Natural killer cell treated with Interleukin-12 subunit alpha and Interleukin-12 subunit beta and Interleukin-15 and Interleukin-18, amount 100 ng/mL, for 72 hours (primary cell): ENCODE measurements at regions not wholly inside any gene's neighbourhood (a gene's known extent, or its start where the extent isn't known, plus 50 kb on each side); places are given as distances from the start of the nearest gene placed in this dataset.
"Not testable (repeated sequence)": the region's sequence is repeated elsewhere in the genome, so short reads cannot be mapped to it uniquely, and the experiment has no call there.

Source experiments
- ATAC-seq, 2 donors: fragments of 150-1000 bp; cut with Tn5 transposase in 1 of 2; sonication (Bioruptor Pico), chemical (Tn5 transposase) in 1 of 2; 2 replicates each; pipeline ENCODE4 v1.10.0; 2021
- DNase-seq: peaks from one replicate; pipeline ENCODE4 v3.0.0; 2022; ENCODE audit warnings: low spot score
- H3K27ac Mint-ChIP-seq, 2 donors: 1 replicate in 1 of 2; 2 replicates in 1 of 2; pipeline ENCODE4 v1.8.0; 2022; ENCODE audit warnings: mixed read lengths in 2 of 2, mild to moderate bottlenecking in 1 of 2, moderate library complexity in 1 of 2
- H3K27me3 Mint-ChIP-seq, 2 donors: 1 replicate in 1 of 2; 2 replicates in 1 of 2; pipeline ENCODE4 v1.8.0; 2022; ENCODE audit warnings: mixed read lengths in 2 of 2
- H3K36me3 Mint-ChIP-seq: one replicate; pipeline ENCODE4 v1.8.0; 2022; ENCODE audit warnings: mixed read lengths
- H3K4me1 Mint-ChIP-seq, 2 donors: 1 replicate in 1 of 2; 2 replicates in 1 of 2; pipeline ENCODE4 v1.8.0; 2022; ENCODE audit warnings: low read depth in 2 of 2, mixed read lengths in 2 of 2, mild to moderate bottlenecking in 1 of 2
- H3K4me3 Mint-ChIP-seq: one replicate; pipeline ENCODE4 v1.8.0; 2022; ENCODE audit warnings: mixed read lengths
- H3K9me3 Mint-ChIP-seq: 2 replicates; pipeline ENCODE4 v1.8.0; 2022; ENCODE audit warnings: mixed read lengths

- no peak overlapping the region for H3K27ac Mint-ChIP-seq
- no peaks in the 10 kb centered on the region for H3K27me3 Mint-ChIP-seq
- peaks cover 12% of the 10 kb centered on the region for H3K9me3 Mint-ChIP-seq
- no peaks in the 10 kb centered on the region for H3K4me1 Mint-ChIP-seq
- no peak for ATAC-seq
- H3K4me3 Mint-ChIP-seq = no peak overlapping the region
- no peak for DNase-seq
- H3K36me3 Mint-ChIP-seq = no peaks in the 10 kb centered on the region
Observed at GRCh38 chr4:59647011-59647410, 1553.1 kb upstream of the ADGRL3 start.

GRCh38 chr4:59647500-59647899 is 1552.6 kb upstream of the ADGRL3 start:
- Mint-ChIP-seq H3K9me3 (peaks cover 9% of the 10 kb centered on the region), H3K4me1 (no peaks in the 10 kb centered on the region), H3K27ac (no peak overlapping the region), H3K27me3 (no peaks in the 10 kb centered on the region), H3K4me3 (no peak overlapping the region), H3K36me3 (no peaks in the 10 kb centered on the region)
- ATAC-seq (no peak), DNase-seq (no peak)

- Mint-ChIP-seq H3K9me3 (peaks cover 6% of the 10 kb centered on the region), H3K4me3 (no peak overlapping the region), H3K27ac (no peak overlapping the region), H3K4me1 (no peaks in the 10 kb centered on the region), H3K27me3 (no peaks in the 10 kb centered on the region), H3K36me3 (peaks cover 4% of the 10 kb centered on the region)
- no peak for DNase-seq
- no peak for ATAC-seq
Observed at GRCh38 chr4:59650861-59651260, 1549.3 kb upstream of the ADGRL3 start.

GRCh38 chr4:59655996-59656395 is 1544.1 kb upstream of the ADGRL3 start:
- no peak for DNase-seq
- Mint-ChIP-seq H3K4me1 (no peaks in the 10 kb centered on the region), H3K4me3 (no peak overlapping the region), H3K27me3 (no peaks in the 10 kb centered on the region), H3K9me3 (peaks cover 28% of the 10 kb centered on the region), H3K27ac (no peak overlapping the region), H3K36me3 (peaks cover 22% of the 10 kb centered on the region)
- ATAC-seq = no peak

- Mint-ChIP-seq H3K4me1 (no peaks in the 10 kb centered on the region), H3K27ac (no peak overlapping the region), H3K4me3 (no peak overlapping the region), H3K36me3 (peaks cover 4% of the 10 kb centered on the region), H3K9me3 (peaks cover 17% of the 10 kb centered on the region), H3K27me3 (no peaks in the 10 kb centered on the region)
- DNase-seq = no peak
- ATAC-seq = no peak
Observed at GRCh38 chr4:59664771-59665170, 1535.4 kb upstream of the ADGRL3 start.

GRCh38 chr4:59666645-59667044 is 1533.5 kb upstream of the ADGRL3 start:
- Mint-ChIP-seq H3K4me1 (no peaks in the 10 kb centered on the region), H3K36me3 (peaks cover 4% of the 10 kb centered on the region), H3K9me3 (peaks cover 8% of the 10 kb centered on the region), H3K27ac (no peak overlapping the region), H3K27me3 (no peaks in the 10 kb centered on the region), H3K4me3 (no peak overlapping the region)
- DNase-seq = no peak
- ATAC-seq = no peak

- ATAC-seq (no peak), DNase-seq (no peak)
- H3K27me3 Mint-ChIP-seq = no peaks in the 10 kb centered on the region
- H3K27ac Mint-ChIP-seq = no peak overlapping the region
- H3K4me1 Mint-ChIP-seq = no peaks in the 10 kb centered on the region
- peaks cover 10% of the 10 kb centered on the region for H3K9me3 Mint-ChIP-seq
- H3K4me3 Mint-ChIP-seq = no peak overlapping the region
- peaks cover 4% of the 10 kb centered on the region for H3K36me3 Mint-ChIP-seq
Observed at GRCh38 chr4:59671037-59671436, 1529.1 kb upstream of the ADGRL3 start.

GRCh38 chr4:59676389-59676788 is 1523.7 kb upstream of the ADGRL3 start:
- H3K27me3 Mint-ChIP-seq = no peaks in the 10 kb centered on the region
- no peaks in the 10 kb centered on the region for H3K36me3 Mint-ChIP-seq
- H3K4me3 Mint-ChIP-seq = no peak overlapping the region
- DNase-seq = no peak
- H3K9me3 Mint-ChIP-seq = peaks cover 14% of the 10 kb centered on the region
- H3K4me1 Mint-ChIP-seq = no peaks in the 10 kb centered on the region
- no peak overlapping the region for H3K27ac Mint-ChIP-seq
- no peak for ATAC-seq

GRCh38 chr4:59676992-59677391 is 1523.1 kb upstream of the ADGRL3 start:
- H3K9me3 Mint-ChIP-seq = peaks cover 14% of the 10 kb centered on the region
- not testable (repeated sequence) for H3K27me3 Mint-ChIP-seq, H3K36me3 Mint-ChIP-seq, DNase-seq, H3K4me1 Mint-ChIP-seq, H3K27ac Mint-ChIP-seq, H3K4me3 Mint-ChIP-seq, ATAC-seq

GRCh38 chr4:59685626-59686025 is 1514.5 kb upstream of the ADGRL3 start:
- H3K4me1 Mint-ChIP-seq = no peaks in the 10 kb centered on the region

GRCh38 chr4:59689149-59689548 is 1511.0 kb upstream of the ADGRL3 start:
- no peaks in the 10 kb centered on the region for H3K27me3 Mint-ChIP-seq

More at GRCh38 chr4:59685626-59686025, 1514.5 kb upstream of the ADGRL3 start:
- no peak overlapping the region for H3K4me3 Mint-ChIP-seq
- H3K36me3 Mint-ChIP-seq = no peaks in the 10 kb centered on the region
- H3K27me3 Mint-ChIP-seq = no peaks in the 10 kb centered on the region
- ATAC-seq (no peak), DNase-seq (no peak)
- no peak overlapping the region for H3K27ac Mint-ChIP-seq
- H3K9me3 Mint-ChIP-seq = peaks cover 9% of the 10 kb centered on the region

GRCh38 chr4:59695355-59696053 is 1504.6 kb upstream of the ADGRL3 start:
- no peaks in the 10 kb centered on the region for H3K27me3 Mint-ChIP-seq
- H3K36me3 Mint-ChIP-seq = no peaks in the 10 kb centered on the region
- no peak overlapping the region for H3K4me3 Mint-ChIP-seq
- H3K27ac Mint-ChIP-seq = no peak overlapping the region
- DNase-seq (no peak), ATAC-seq (no peak)
- H3K4me1 Mint-ChIP-seq = no peaks in the 10 kb centered on the region
- H3K9me3 Mint-ChIP-seq = peaks cover 6% of the 10 kb centered on the region

More at GRCh38 chr4:59689149-59689548, 1511.0 kb upstream of the ADGRL3 start:
- Mint-ChIP-seq H3K4me1 (no peaks in the 10 kb centered on the region), H3K36me3 (no peaks in the 10 kb centered on the region), H3K27ac (no peak overlapping the region), H3K9me3 (peaks cover 9% of the 10 kb centered on the region), H3K4me3 (no peak overlapping the region)
- DNase-seq (no peak), ATAC-seq (no peak)

GRCh38 chr4:59698041-59698440 is 1502.1 kb upstream of the ADGRL3 start:
- peaks cover 13% of the 10 kb centered on the region for H3K9me3 Mint-ChIP-seq
- H3K27ac Mint-ChIP-seq = no peak overlapping the region
- ATAC-seq (no peak), DNase-seq (no peak)
- H3K27me3 Mint-ChIP-seq = no peaks in the 10 kb centered on the region
- H3K4me3 Mint-ChIP-seq = no peak overlapping the region
- no peaks in the 10 kb centered on the region for H3K36me3 Mint-ChIP-seq
- H3K4me1 Mint-ChIP-seq = no peaks in the 10 kb centered on the region

GRCh38 chr4:59700651-59701050 is 1499.5 kb upstream of the ADGRL3 start:
- no peak overlapping the region for H3K27ac Mint-ChIP-seq
- H3K4me1 Mint-ChIP-seq = no peaks in the 10 kb centered on the region
- H3K4me3 Mint-ChIP-seq = no peak overlapping the region
- peaks cover 21% of the 10 kb centered on the region for H3K9me3 Mint-ChIP-seq
- ATAC-seq (no peak), DNase-seq (no peak)
- no peaks in the 10 kb centered on the region for H3K36me3 Mint-ChIP-seq
- H3K27me3 Mint-ChIP-seq = no peaks in the 10 kb centered on the region

- peaks cover 20% of the 10 kb centered on the region for H3K9me3 Mint-ChIP-seq
Observed at GRCh38 chr4:59704616-59705015, 1495.5 kb upstream of the ADGRL3 start.

More at GRCh38 chr4:59704616-59705015, 1495.5 kb upstream of the ADGRL3 start:
- no peaks in the 10 kb centered on the region for H3K27me3 Mint-ChIP-seq
- no peaks in the 10 kb centered on the region for H3K4me1 Mint-ChIP-seq
- ATAC-seq (no peak), DNase-seq (no peak)
- no peaks in the 10 kb centered on the region for H3K36me3 Mint-ChIP-seq
- H3K4me3 Mint-ChIP-seq = no peak overlapping the region
- no peak overlapping the region for H3K27ac Mint-ChIP-seq
